Astrocyte (in vitro differentiated cells and primary cell): ENCODE measurements at regions not wholly inside any gene's neighbourhood (a gene's known extent, or its start where the extent isn't known, plus 50 kb on each side); places are given as distances from the start of the nearest gene placed in this dataset.

ENCODE experiments used
- DNase-seq: peaks from one replicate; pipeline ENCODE4 v3.0.0-alpha.2; 2010; ENCODE audit warnings: low read depth
- FAIRE-seq: peaks from 2 replicates; lab custom pipeline; 2011; peaks lifted over from hg19 to GRCh38; lab: Jason Lieb, UNC
- H2AFZ ChIP-seq: 2 replicates; pipeline ENCODE4 v1.6.0; 2012; ENCODE audit warnings: low read depth, low read length, inconsistent platforms
- H3K27ac ChIP-seq: 2 replicates; pipeline ENCODE4 v1.5.1; 2011; ENCODE audit warnings: low read depth, low read length, inconsistent platforms
- H3K27me3 ChIP-seq: 2 replicates; pipeline ENCODE4 v1.6.0; 2011; ENCODE audit warnings: low read length, inconsistent platforms; ENCODE audit not compliant: insufficient read depth
- H3K36me3 ChIP-seq: 2 replicates; pipeline ENCODE4 v1.5.1; 2011; ENCODE audit warnings: low read length, inconsistent platforms; ENCODE audit not compliant: insufficient read depth
- H3K4me1 ChIP-seq: 2 replicates; pipeline ENCODE4 v1.5.1; 2011; ENCODE audit warnings: low read length, inconsistent platforms; ENCODE audit not compliant: insufficient read depth
- H3K4me2 ChIP-seq: 2 replicates; pipeline ENCODE4 v1.6.0; 2012; ENCODE audit warnings: low read length, inconsistent platforms
- H3K4me3 ChIP-seq: 2 replicates; pipeline ENCODE4 v1.5.1; 2011; ENCODE audit warnings: low read depth, mild to moderate bottlenecking, low read length, inconsistent platforms; ENCODE audit not compliant: insufficient read depth
- H3K79me2 ChIP-seq: 2 replicates; pipeline ENCODE4 v1.6.0; 2012; ENCODE audit warnings: mild to moderate bottlenecking, low read length, inconsistent platforms; ENCODE audit not compliant: insufficient read depth
- H3K9ac ChIP-seq: 2 replicates; pipeline ENCODE4 v1.6.0; 2012; ENCODE audit warnings: mild to moderate bottlenecking, low read length, inconsistent platforms
- H3K9me3 ChIP-seq: 2 replicates; pipeline ENCODE4 v1.5.1; 2012; ENCODE audit warnings: low read depth, mild to moderate bottlenecking, low read length, inconsistent platforms; ENCODE audit not compliant: insufficient read depth
- H4K20me1 ChIP-seq: 2 replicates; pipeline ENCODE4 v1.6.0; 2012; ENCODE audit warnings: low read length, inconsistent platforms; ENCODE audit not compliant: insufficient read depth
- H3K27ac Mint-ChIP-seq: one replicate; pipeline ENCODE4 v1.8.0; 2021; ENCODE audit warnings: mild to moderate bottlenecking, mixed read lengths; ENCODE audit not compliant: unreplicated experiment
- H3K27me3 Mint-ChIP-seq: one replicate; pipeline ENCODE4 v1.8.0; 2021; ENCODE audit warnings: low read depth, mixed read lengths; ENCODE audit not compliant: unreplicated experiment
- H3K36me3 Mint-ChIP-seq: one replicate; pipeline ENCODE4 v1.8.0; 2021; ENCODE audit warnings: low read depth, mixed read lengths; ENCODE audit not compliant: unreplicated experiment
- H3K4me1 Mint-ChIP-seq: one replicate; pipeline ENCODE4 v1.8.0; 2021; ENCODE audit warnings: low read depth, mixed read lengths; ENCODE audit not compliant: unreplicated experiment
- H3K4me3 Mint-ChIP-seq: one replicate; pipeline ENCODE4 v1.8.0; 2021; ENCODE audit warnings: mild to moderate bottlenecking, moderate library complexity, mixed read lengths; ENCODE audit not compliant: unreplicated experiment
- H3K9me3 Mint-ChIP-seq: one replicate; pipeline ENCODE4 v1.8.0; 2021; ENCODE audit warnings: mild to moderate bottlenecking, mixed read lengths; ENCODE audit not compliant: unreplicated experiment
- EZH2 ChIP-seq: IDR thresholded peaks from 2 replicates; pipeline ENCODE4 v1.6.1; 2012; ENCODE audit warnings: mild to moderate bottlenecking, low read length, inconsistent platforms; ENCODE audit not compliant: insufficient read depth
- TF ChIP-seq, protein P1 (sequence below): IDR thresholded peaks from 2 replicates; pipeline ENCODE4 v1.5.1; 2011; ENCODE audit warnings: low read depth, mild to moderate bottlenecking, inconsistent platforms, low read length, moderate library complexity; ENCODE audit not compliant: insufficient read depth

DNA sequence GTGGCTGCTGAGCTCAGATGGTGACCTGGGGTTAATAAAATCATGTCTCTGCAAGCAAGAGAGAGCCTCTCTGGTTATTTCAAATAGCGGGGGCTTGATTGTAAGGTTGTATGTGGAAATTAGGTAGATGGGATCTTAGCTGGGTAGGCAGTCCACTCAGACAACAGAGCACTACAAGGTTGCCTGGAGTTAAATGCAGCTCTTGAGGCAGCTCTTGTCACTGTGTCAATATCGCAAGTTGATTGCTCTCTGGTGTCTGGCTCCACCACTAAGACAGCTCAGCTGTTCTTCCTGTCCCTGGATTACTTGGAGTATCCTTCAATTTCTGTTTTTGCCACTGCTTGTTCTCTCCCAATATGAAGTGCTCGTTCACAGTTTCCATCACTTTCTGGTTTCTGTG, 93.8 kb downstream of the C21orf91 start:
- H3K4me3 ChIP-seq = no peak overlapping the region
- H4K20me1 ChIP-seq = no peaks in the 10 kb centered on the region
- Mint-ChIP-seq H3K4me1 (no peaks in the 10 kb centered on the region), H3K9me3 (peaks cover 3% of the 10 kb centered on the region), H3K27ac (no peak overlapping the region), H3K4me3 (no peak overlapping the region), H3K27me3 (no peaks in the 10 kb centered on the region), H3K36me3 (no peaks in the 10 kb centered on the region)
- FAIRE-seq = no peak
- DNase-seq = no peak
- no peaks in the 10 kb centered on the region for H3K79me2 ChIP-seq
- no peak overlapping the region for H2AFZ ChIP-seq
- H3K27me3 ChIP-seq = no peaks in the 10 kb centered on the region
- no peak overlapping the region for H3K4me2 ChIP-seq
- no peak overlapping the region for H3K27ac ChIP-seq
- TF ChIP-seq, protein P1, sequence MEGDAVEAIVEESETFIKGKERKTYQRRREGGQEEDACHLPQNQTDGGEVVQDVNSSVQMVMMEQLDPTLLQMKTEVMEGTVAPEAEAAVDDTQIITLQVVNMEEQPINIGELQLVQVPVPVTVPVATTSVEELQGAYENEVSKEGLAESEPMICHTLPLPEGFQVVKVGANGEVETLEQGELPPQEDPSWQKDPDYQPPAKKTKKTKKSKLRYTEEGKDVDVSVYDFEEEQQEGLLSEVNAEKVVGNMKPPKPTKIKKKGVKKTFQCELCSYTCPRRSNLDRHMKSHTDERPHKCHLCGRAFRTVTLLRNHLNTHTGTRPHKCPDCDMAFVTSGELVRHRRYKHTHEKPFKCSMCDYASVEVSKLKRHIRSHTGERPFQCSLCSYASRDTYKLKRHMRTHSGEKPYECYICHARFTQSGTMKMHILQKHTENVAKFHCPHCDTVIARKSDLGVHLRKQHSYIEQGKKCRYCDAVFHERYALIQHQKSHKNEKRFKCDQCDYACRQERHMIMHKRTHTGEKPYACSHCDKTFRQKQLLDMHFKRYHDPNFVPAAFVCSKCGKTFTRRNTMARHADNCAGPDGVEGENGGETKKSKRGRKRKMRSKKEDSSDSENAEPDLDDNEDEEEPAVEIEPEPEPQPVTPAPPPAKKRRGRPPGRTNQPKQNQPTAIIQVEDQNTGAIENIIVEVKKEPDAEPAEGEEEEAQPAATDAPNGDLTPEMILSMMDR = no peak
- no peak for TF ChIP-seq EZH2
- H3K4me1 ChIP-seq = no peaks in the 10 kb centered on the region
- no peaks in the 10 kb centered on the region for H3K36me3 ChIP-seq
- no peak overlapping the region for H3K9ac ChIP-seq
- H3K9me3 ChIP-seq = no peaks in the 10 kb centered on the region

DNA sequence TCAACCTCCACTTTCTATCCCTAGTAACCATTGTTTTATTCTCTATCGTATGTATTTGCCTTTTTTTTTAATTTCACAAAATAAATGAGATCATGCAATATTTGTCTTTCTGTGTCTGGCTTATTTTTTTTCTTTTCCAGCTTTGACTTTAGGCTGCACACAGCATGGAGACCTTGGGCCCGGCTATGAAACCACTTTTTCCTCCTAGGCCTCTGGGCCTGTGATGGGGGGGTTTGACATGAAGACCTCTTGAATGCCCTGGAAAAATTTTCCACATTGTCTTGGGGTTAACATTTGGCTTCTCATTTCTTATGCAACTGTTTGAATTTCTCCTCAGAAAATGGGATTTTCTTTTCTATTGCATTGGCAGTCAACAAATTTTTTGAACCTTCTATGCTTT, 100.2 kb upstream of the BTG3 start:
- Mint-ChIP-seq H3K27me3 (no peaks in the 10 kb centered on the region), H3K4me1 (peaks cover 5% of the 10 kb centered on the region), H3K27ac (no peak overlapping the region), H3K36me3 (no peaks in the 10 kb centered on the region), H3K4me3 (no peak overlapping the region), H3K9me3 (peaks cover 13% of the 10 kb centered on the region)
- Histone ChIP-seq H3K79me2 (no peaks in the 10 kb centered on the region), H3K9me3 (peaks cover 2% of the 10 kb centered on the region), H2AFZ (no peak overlapping the region), H3K4me2 (no peak overlapping the region), H3K36me3 (no peaks in the 10 kb centered on the region), H3K9ac (no peak overlapping the region), H3K4me3 (no peak overlapping the region), H3K4me1 (no peaks in the 10 kb centered on the region), H4K20me1 (no peaks in the 10 kb centered on the region), H3K27ac (no peak overlapping the region), H3K27me3 (no peaks in the 10 kb centered on the region)
- no peak for DNase-seq
- TF ChIP-seq EZH2 = no peak
- TF ChIP-seq, protein P1 = no peak
- no peak for FAIRE-seq

DNA sequence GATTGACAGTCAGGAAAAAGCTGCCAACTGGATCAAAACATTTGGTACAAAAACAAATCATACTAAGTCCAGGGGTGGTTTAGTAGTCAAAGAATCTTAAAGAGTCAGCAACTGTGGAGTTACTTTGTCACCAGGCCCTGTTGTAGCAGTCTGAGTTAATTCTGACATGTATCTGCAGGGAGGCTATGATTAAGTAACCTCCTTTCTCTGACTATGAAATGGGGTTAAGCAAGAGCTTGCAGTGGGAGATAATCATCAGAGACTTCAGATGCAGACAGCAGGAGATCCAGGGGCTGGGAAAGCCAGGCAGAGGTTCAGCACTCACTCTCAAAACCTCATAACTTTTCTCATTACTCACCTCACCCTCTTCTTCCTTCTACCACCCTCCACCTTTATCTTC, 99.2 kb upstream of the BTG3 start:
- Mint-ChIP-seq H3K4me3 (no peak overlapping the region), H3K36me3 (no peaks in the 10 kb centered on the region), H3K27ac (no peak overlapping the region), H3K27me3 (no peaks in the 10 kb centered on the region), H3K9me3 (peaks cover 13% of the 10 kb centered on the region), H3K4me1 (peaks cover 5% of the 10 kb centered on the region)
- no peak overlapping the region for H3K27ac ChIP-seq
- no peaks in the 10 kb centered on the region for H4K20me1 ChIP-seq
- TF ChIP-seq EZH2 = no peak
- TF ChIP-seq, protein P1 = no peak
- no peaks in the 10 kb centered on the region for H3K4me1 ChIP-seq
- no peaks in the 10 kb centered on the region for H3K79me2 ChIP-seq
- peaks cover 2% of the 10 kb centered on the region for H3K9me3 ChIP-seq
- DNase-seq = no peak
- H3K9ac ChIP-seq = no peak overlapping the region
- H3K4me3 ChIP-seq = no peak overlapping the region
- no peak overlapping the region for H2AFZ ChIP-seq
- H3K27me3 ChIP-seq = no peaks in the 10 kb centered on the region
- no peak overlapping the region for H3K4me2 ChIP-seq
- H3K36me3 ChIP-seq = no peaks in the 10 kb centered on the region
- FAIRE-seq = no peak
